Smooth muscle cell of the brain vasculature (primary cell): ENCODE measurements at regions not wholly inside any gene's neighbourhood (a gene's known extent, or its start where the extent isn't known, plus 50 kb on each side); places are given as distances from the start of the nearest gene placed in this dataset.

Source experiments
- DNase-seq: peaks from one replicate; pipeline ENCODE4 v3.0.0-alpha.2; 2012; ENCODE audit warnings: low read depth, low spot score

GRCh38 chr4:1495416-1496115 is 89.3 kb upstream of the NKX1-1 start:
- no peak for DNase-seq

- DNase-seq = no peak
Observed at GRCh38 chr4:1494416-1495315, 88.4 kb upstream of the NKX1-1 start.

GRCh38 chr4:1493540-1494287 is 87.5 kb upstream of the NKX1-1 start:
- DNase-seq = no peak

GRCh38 chr4:1492651-1493539 is 86.7 kb upstream of the NKX1-1 start:
- DNase-seq = no peak

- DNase-seq = no peak
Observed at GRCh38 chr4:1492142-1492457, 85.9 kb upstream of the NKX1-1 start.

- no peak for DNase-seq
Observed at GRCh38 chr4:1491328-1492141, 85.3 kb upstream of the NKX1-1 start.

- DNase-seq = no peak
Observed at GRCh38 chr4:1490654-1491327, 84.5 kb upstream of the NKX1-1 start.

GRCh38 chr4:1490011-1490653 is 83.9 kb upstream of the NKX1-1 start:
- DNase-seq = no peak

GRCh38 chr4:1489639-1489995 is 83.4 kb upstream of the NKX1-1 start:
- no peak for DNase-seq

GRCh38 chr4:1488831-1489638 is 82.8 kb upstream of the NKX1-1 start:
- DNase-seq = no peak

GRCh38 chr4:1488357-1488756 is 82.1 kb upstream of the NKX1-1 start:
- DNase-seq = no peak

- no peak for DNase-seq
Observed at GRCh38 chr4:1487761-1488160, 81.5 kb upstream of the NKX1-1 start.

GRCh38 chr4:1487106-1487505 is 80.9 kb upstream of the NKX1-1 start:
- no peak for DNase-seq

GRCh38 chr4:1485280-1485679 is 79.0 kb upstream of the NKX1-1 start:
- DNase-seq = no peak

- DNase-seq = no peak
Observed at GRCh38 chr4:1480720-1481119, 74.5 kb upstream of the NKX1-1 start.

GRCh38 chr4:1479454-1479853 is 73.2 kb upstream of the NKX1-1 start:
- no peak for DNase-seq

GRCh38 chr4:1478766-1479355 is 72.6 kb upstream of the NKX1-1 start:
- no peak for DNase-seq
